Testis (tissue), 2 donors: ENCODE measurements at regions not wholly inside any gene's neighbourhood (a gene's known extent, or its start where the extent isn't known, plus 50 kb on each side); places are given as distances from the start of the nearest gene placed in this dataset.

Experiments used
- DNase-seq: peaks from one replicate; pipeline ENCODE4 v3.0.0-alpha.2; 2019
- H3K27ac ChIP-seq, 2 donors: fragments of 200-600 bp; sonication (generic); one replicate each; pipeline ENCODE4 v1.5.1; 2019
- H3K27me3 ChIP-seq: fragments of 200-600 bp; sonication (generic); one replicate; pipeline ENCODE4 v1.5.1; 2019
- H3K36me3 ChIP-seq: fragments of 200-600 bp; sonication (generic); one replicate; pipeline ENCODE4 v1.5.1; 2017; ENCODE audit warnings: low read depth; ENCODE audit errors: missing control alignments
- H3K4me1 ChIP-seq: fragments of 200-600 bp; sonication (generic); one replicate; pipeline ENCODE4 v1.5.1; 2019
- H3K4me3 ChIP-seq, 2 donors: fragments of 200-600 bp; sonication (generic); one replicate each; pipeline ENCODE4 v1.5.1; 2017 to 2019
- H3K9me3 ChIP-seq: fragments of 200-600 bp; sonication (generic); one replicate; pipeline ENCODE4 v1.5.1; 2017
- POLR2A ChIP-seq: fragments of 450-650 bp; IDR thresholded peaks from one replicate; pipeline ENCODE4 v1.6.1; 2017; ENCODE audit warnings: antibody characterized with exemption, mild to moderate bottlenecking, moderate library complexity
- WGBS, 2 donors: methylation state at CpG; one replicate each; pipeline ENCODE4 v1.1.5; 2018; 5-methylcytosine and 5-hydroxymethylcytosine counted together
- intact Hi-C: fragments of 100-400 bp; cut with DNase I; formaldehyde crosslinking; loops from one replicate; pipeline ENCODE4 v1.15.1; 2023; ENCODE audit warnings: low total_unique reads
- TF ChIP-seq, protein P1 (sequence below), 3 experiments: fragments of 450-650 bp in 2 of 3; fragments of 200-600 bp in 1 of 3; sonication (generic) in 1 of 3; IDR thresholded peaks; one replicate each; pipeline ENCODE4 v1.5.1; 2016 to 2019; ENCODE audit warnings: antibody characterized with exemption in 3 of 3, mild to moderate bottlenecking in 2 of 3, moderate library complexity in 1 of 3

DNA sequence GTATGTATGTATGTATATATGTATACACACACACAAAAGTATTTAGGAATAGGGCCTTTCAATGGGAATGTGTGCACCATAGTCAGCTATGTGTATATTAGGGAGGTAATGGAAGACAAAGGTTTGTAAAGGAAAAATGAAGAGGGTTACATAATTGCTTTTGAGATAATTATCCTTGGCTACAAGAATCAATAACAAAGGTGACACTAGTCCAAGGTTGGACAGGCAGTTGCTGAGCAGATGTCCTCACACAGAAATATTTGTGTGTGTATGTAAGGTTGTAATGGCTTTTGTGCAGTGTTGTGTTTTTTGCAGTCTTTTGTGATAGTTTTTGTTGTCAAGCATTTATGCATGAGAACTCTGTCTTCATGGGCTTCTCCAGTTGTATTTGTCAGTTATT lies 157.9 kb upstream of the MARCKS start:
- Histone ChIP-seq H3K4me3 (no peak overlapping the region), H3K4me1 (no peaks in the 10 kb centered on the region), H3K36me3 (no peaks in the 10 kb centered on the region), H3K27ac (no peak overlapping the region), H3K9me3 (no peaks in the 10 kb centered on the region), H3K27me3 (no peaks in the 10 kb centered on the region)
- intact Hi-C loops: no loop called here
- DNase-seq: no peak
- no peak for TF ChIP-seq POLR2A
- TF ChIP-seq, protein P1, sequence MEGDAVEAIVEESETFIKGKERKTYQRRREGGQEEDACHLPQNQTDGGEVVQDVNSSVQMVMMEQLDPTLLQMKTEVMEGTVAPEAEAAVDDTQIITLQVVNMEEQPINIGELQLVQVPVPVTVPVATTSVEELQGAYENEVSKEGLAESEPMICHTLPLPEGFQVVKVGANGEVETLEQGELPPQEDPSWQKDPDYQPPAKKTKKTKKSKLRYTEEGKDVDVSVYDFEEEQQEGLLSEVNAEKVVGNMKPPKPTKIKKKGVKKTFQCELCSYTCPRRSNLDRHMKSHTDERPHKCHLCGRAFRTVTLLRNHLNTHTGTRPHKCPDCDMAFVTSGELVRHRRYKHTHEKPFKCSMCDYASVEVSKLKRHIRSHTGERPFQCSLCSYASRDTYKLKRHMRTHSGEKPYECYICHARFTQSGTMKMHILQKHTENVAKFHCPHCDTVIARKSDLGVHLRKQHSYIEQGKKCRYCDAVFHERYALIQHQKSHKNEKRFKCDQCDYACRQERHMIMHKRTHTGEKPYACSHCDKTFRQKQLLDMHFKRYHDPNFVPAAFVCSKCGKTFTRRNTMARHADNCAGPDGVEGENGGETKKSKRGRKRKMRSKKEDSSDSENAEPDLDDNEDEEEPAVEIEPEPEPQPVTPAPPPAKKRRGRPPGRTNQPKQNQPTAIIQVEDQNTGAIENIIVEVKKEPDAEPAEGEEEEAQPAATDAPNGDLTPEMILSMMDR (IDR thresholded peaks at IDR 0.05): no peak

DNA sequence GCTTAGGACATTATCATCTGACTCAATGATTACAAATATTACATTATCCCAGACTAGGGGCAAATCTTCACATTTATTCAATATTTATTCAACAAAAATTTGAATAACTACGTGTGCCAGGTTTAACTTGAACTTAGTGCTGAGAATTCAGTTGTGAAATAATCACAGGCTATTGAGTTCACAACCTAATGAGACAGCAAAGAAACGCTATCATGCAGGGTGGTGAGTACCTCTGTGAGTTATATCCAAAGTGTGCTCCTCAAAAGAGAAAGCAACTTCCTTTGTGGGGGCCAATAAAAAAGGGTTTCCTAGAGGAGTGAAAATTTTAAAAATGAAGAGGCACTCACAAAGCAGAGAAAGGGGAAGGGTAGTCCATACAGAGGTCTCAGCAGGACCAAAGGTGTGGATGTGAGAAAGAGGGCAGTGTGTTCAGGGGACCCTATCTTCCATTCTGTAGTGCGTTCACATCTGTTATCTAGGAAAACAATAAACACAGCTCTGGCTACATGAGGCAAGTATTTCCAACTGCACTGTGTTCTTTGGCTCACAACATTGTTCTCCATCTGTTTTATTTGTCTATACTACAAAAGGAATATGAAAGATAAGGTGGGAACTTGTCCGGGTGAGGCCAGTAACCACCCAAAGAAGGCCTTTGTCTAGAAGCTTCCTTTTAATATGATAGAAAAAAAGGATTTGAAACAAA lies 155.4 kb upstream of the MARCKS start:
- H3K27ac ChIP-seq: no peak overlapping the region
- no peaks in the 10 kb centered on the region for H3K9me3 ChIP-seq
- intact Hi-C loops: no loop called here
- no peak overlapping the region for H3K4me3 ChIP-seq
- DNase-seq: no peak
- no peaks in the 10 kb centered on the region for H3K36me3 ChIP-seq
- WGBS, 2 donors: 46 to 56% methylated on average over 4 of the region's 4 CpGs
- no peaks in the 10 kb centered on the region for H3K27me3 ChIP-seq
- TF ChIP-seq, protein P1 (IDR thresholded peaks at IDR 0.05): no peak
- TF ChIP-seq POLR2A: no peak
- H3K4me1 ChIP-seq: no peaks in the 10 kb centered on the region

DNA sequence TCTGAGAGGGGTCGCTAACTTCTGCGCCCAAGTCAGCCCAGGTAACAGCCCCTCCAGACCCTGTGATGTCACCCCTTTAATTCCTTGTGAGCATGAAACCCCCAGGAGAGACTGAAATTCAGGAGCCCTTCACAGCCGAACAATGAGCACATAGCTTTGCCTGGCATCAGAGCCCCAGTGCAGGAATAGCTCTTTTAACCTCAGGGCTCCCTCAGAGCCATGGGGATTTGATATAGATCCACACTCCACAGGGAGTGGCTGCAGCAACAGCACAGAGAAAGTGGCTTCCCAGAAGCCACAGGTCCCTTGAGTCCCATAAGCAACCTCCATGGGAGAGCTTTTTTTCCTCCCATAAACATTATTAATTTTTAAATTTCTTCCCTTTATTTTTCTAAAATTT lies 150.0 kb upstream of the MARCKS start:
- Histone ChIP-seq H3K27me3 (no peaks in the 10 kb centered on the region), H3K27ac (no peak overlapping the region), H3K4me3 (no peak overlapping the region), H3K4me1 (no peaks in the 10 kb centered on the region), H3K9me3 (no peaks in the 10 kb centered on the region), H3K36me3 (no peaks in the 10 kb centered on the region)
- no peak for DNase-seq
- no peak for TF ChIP-seq POLR2A
- TF ChIP-seq, protein P1 (IDR thresholded peaks at IDR 0.05): no peak
- intact Hi-C loops: no loop called here
- 74 to 88% methylated on average over 3 of the region's 3 CpGs for WGBS, 2 donors

DNA sequence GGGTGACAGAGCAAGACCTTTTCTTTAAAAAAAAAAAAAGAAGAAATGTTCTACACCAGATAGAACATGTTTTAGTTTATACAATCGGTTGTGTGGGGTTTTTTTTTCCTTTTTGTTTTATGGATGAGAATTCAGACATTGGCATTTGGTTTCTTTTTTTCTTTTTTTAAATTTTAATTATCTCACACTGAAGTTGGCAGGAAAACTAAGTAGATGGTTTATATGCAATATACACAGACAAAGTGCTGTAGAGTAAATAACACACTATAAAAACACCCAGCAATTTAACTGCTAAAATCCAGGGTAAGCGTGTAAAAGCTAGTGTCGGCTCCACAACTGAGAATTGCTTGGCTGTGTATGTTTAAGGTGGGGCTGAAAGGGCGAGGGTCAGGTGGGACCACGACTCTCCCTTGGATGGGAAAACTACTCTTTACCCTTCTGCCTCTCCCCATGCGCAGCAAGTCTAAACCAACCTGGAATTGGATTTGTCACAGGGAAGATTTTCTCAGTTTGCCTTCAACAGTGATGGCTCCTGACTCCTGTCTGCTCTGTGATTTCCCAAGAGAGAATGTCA lies 147.1 kb upstream of the MARCKS start:
- Histone ChIP-seq H3K9me3 (no peaks in the 10 kb centered on the region), H3K27me3 (no peaks in the 10 kb centered on the region), H3K27ac (no peak overlapping the region), H3K36me3 (no peaks in the 10 kb centered on the region), H3K4me1 (no peaks in the 10 kb centered on the region), H3K4me3 (no peak overlapping the region)
- 85 to 89% methylated on average over 6 of the region's 6 CpGs for WGBS, 2 donors
- no peak for TF ChIP-seq POLR2A
- TF ChIP-seq, protein P1 (IDR thresholded peaks at IDR 0.05): no peak
- intact Hi-C loops: no loop called here
- DNase-seq: no peak

DNA sequence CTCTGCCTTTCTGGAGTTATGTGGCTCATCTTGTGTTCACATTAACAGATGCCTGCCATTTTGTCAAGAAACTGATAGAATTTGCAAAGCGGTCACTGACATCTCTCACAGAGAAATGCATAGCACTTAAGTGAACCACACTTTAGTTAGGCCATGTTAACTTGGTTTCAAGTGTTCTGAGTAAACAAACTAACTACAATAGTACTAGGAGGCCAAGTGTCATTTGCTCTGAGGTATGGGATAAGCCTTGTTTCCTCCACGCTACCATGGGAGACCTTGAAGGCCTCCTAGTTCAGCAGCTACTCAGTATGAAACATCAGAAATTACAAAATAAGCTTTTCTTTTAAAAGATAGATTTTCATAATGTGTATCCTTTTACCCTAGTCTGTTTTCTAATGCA lies 143.5 kb upstream of the MARCKS start:
- no peak overlapping the region for H3K27ac ChIP-seq
- intact Hi-C loops: no loop called here
- H3K27me3 ChIP-seq: no peaks in the 10 kb centered on the region
- no peak overlapping the region for H3K4me3 ChIP-seq
- no peaks in the 10 kb centered on the region for H3K4me1 ChIP-seq
- H3K36me3 ChIP-seq: no peaks in the 10 kb centered on the region
- no peak for DNase-seq
- TF ChIP-seq, protein P1 (IDR thresholded peaks at IDR 0.05): no peak
- TF ChIP-seq POLR2A: no peak
- WGBS, 2 donors: 63 to 94% methylated on average over 2 of the region's 2 CpGs
- no peaks in the 10 kb centered on the region for H3K9me3 ChIP-seq
